ENCODE measurements at regions not wholly inside any gene's neighbourhood (a gene's known extent, or its start where the extent isn't known, plus 50 kb on each side); places are given as distances from the start of the nearest gene placed in this dataset.

DNA sequence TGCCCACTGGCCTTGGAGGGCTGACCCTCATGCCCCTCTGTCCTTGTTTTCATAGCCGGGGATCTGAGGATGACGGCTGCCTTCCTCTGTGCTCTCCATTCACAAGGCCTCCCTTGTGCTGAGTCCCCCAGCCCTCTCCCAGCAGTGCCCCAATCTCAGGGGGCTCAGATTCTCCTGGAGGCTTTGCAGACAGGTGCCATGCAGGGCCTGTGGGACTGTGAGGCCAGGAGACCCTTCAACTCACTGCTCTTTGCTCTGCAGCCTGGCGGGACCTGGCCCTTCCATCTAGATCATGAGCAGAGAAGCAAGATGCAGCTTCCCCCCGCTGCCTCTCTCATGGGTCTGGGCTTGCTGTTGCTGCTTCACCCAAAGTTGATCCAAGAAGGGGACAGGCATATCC, 356.0 kb downstream of the BCL11B start:
- TF ChIP-seq CTCF (CRISPR knock-in tag; IDR thresholded peaks at IDR 0.05), result no peak
- no peak for TF ChIP-seq GABPA (IDR thresholded peaks at IDR 0.05; ENCODE audit: low read depth, low read length)
- no peak for TF ChIP-seq GABPA (CRISPR knock-in tag; IDR thresholded peaks at IDR 0.05; ENCODE audit: low read depth)
- TF ChIP-seq ZBTB43 (CRISPR knock-in tag; conservative IDR thresholded peaks at IDR 0.05), result no peak
- TF ChIP-seq EZH2 (conservative IDR thresholded peaks at IDR 0.05; ENCODE audit: low read depth, low read length), result no peak
- TF ChIP-seq CEBPB (IDR thresholded peaks at IDR 0.05; ENCODE audit: borderline replicate concordance, low read depth, low read length), result no peak
- TF ChIP-seq REST (IDR thresholded peaks at IDR 0.05; ENCODE audit: borderline replicate concordance in 1 of 2, low read depth in 1 of 2, low read length in 2 of 2), result no peak
- TF ChIP-seq HDAC1 (CRISPR knock-in tag; IDR thresholded peaks at IDR 0.05), result no peak
- TF ChIP-seq ZBTB44 (CRISPR knock-in tag; IDR thresholded peaks at IDR 0.05), result no peak
- no peak for TF ChIP-seq YY1 (IDR thresholded peaks at IDR 0.05; ENCODE audit: insufficient read depth, insufficient replicate concordance, low read depth, low read length)
- TF ChIP-seq HOXA7 (CRISPR knock-in tag; IDR thresholded peaks at IDR 0.05), result no peak

Measured in HepG2 (cell line).